HG02588 (cell line): ENCODE measurements at regions not wholly inside any gene's neighbourhood (a gene's known extent, or its start where the extent isn't known, plus 50 kb on each side); places are given as distances from the start of the nearest gene placed in this dataset.

Experiments
- ATAC-seq: cut with Tn5 transposase; IDR thresholded peaks from one replicate; pipeline ENCODE4 v1.9.1; 2021; ENCODE audit warnings: mild to moderate bottlenecking, moderate library complexity; ENCODE audit not compliant: unreplicated experiment

DNA sequence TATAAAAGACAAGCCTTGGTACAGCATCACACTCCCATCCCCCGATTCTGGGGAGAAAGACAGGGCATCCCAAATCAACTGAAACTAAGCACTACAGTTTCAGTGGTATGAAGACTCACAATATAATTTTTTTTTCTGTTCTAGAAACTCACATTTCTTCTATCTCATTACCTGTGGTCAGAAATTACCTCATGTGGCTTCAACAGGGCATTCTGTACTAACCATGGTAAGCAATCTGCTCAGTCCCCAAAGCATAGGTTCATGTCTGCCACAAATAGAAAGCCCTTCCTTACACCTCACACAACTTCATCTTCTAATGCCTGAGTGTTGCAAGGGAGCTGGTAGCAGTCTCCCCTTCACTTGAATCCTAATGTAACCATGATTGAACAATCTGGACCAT is 147.4 kb upstream of the POU2AF2 start:
- ATAC-seq, result peak; percentile 55

DNA sequence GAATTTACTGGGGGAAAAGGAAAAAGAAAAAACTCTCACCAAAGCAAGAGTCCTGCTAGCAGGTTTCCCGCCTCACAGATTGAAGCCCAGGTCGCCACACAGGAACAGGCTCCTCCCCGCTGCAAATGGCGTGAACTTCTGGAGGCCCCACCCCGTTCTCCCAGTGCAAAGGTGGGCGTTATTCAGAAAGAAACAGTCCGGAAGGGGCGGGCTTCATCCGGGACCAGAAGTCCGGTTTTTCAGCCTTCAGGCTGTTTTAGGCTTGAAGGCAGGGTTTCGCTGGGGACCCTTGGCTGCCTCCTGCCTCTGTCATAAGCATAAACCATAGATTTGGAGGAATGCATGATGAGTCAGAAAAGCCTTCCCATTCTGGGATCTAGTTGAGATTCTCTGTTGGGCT is 148.3 kb upstream of the POU2AF2 start:
- no peak for ATAC-seq

- ATAC-seq, result no peak
These were observed 150.2 kb upstream of the POU2AF2 start for GRCh38 chr11:111095327-111095726.

- ATAC-seq, result no peak
These were observed 152.5 kb upstream of the POU2AF2 start for GRCh38 chr11:111093061-111093460.

DNA sequence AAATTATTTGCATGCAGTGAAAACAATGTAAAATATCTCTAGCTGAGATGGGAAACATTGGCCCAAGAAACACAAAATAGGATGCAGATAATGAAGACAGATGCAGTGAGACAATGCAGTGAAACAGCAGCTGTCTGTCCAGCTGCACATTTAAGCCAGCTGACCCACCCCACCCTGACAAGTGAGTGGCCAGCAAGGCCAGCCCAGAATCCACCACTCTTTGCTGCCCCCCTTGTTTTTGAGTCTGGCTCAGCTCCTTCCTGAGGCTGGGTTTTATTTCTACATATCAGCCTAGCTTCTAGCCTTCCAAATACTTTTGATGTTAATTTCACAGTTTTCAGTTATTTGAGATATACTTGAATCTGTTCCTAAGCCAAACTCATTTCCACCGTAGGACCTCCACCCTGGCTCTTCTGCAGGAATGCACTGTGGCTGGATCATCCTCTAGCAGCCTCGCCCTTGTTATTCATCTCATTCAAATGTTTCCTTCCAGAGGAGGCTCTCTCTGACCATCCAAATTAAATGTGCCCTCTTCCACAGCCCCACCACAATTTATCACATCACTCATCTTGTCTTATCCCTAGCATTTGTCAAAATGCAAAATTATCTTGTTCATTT is 154.1 kb upstream of the POU2AF2 start:
- ATAC-seq, result no peak

DNA sequence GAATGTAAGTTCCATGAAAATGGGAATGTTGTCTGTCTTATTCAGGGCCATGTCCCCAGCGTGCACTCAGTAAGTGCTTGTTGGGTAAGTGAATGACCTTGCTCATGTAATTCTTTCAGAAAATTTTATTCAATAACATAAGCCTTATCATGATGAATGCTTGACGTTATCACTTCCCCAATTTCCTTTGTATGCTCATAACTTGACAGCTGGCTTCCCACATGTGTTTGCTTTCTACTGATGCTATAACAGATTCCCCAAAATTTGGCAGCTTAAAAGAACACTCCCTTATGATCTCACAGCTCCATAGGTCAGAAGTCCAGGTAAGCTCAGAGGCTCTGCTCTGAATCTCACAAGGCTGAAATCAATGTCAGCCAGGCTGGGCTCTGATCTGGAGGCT is 155.8 kb upstream of the POU2AF2 start:
- ATAC-seq, result no peak

- no peak for ATAC-seq
These were observed 156.6 kb upstream of the POU2AF2 start for GRCh38 chr11:111088847-111089355.

DNA sequence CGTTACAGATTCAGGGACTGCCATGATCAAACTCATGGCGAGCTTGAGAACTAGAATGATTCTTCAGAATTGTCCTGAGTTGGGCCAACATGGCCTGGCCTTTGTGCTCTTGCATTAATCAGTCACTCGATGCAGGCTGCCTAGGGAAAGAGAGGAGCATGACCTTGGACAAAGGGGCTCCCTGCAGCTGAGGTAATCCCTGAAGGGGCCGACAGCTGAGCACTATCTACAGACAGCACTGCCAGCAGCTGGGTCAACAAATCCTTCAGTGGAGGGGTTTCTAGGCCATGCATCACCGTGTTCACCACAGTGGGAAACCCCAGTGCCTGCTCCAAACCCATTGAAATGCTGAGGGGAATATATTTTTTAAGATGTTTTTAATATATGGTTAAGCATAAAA is 159.5 kb upstream of the POU2AF2 start:
- ATAC-seq, result no peak

DNA sequence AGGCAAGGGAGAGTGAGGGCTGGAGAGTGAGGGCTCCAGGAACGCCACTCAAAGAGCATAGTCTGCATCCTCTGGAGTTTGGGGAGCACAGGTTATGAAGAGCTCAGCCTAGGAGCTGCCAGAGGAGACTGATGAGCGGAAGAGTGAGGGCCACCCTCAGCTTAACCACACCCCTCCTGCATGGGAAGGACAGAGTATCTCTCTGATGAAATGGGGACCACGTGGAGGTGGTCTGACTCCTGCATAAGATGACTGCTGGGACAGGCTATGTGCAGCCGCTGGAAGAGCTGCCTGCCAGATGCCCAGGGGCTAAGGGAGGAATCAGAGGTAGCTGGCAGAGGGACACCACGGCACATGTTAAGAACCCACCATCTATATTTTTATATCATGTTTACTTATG is 162.9 kb upstream of the POU2AF2 start:
- no peak for ATAC-seq

DNA sequence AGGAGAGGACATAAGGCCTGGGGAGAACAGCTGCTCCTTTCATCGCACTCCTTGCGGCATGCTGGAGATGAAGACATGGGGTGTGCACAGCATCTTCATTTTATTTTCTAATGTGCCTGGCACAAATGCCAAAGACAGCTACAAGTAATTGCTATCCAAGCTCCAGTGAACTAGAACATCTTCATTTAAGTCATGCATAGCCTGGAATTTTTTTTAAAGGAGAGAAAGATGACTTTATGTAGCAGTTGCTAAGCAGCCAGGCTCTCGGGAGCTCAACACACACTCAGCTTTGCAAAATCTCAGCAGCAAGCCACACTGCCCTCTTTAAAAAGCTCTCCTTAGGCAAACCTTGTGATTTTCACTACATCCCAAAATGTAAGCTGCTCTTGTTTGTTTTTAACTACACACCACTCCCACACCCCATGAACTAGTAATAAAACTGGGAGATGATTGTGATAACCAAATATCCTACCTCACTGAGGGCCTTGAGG is 164.5 kb upstream of the POU2AF2 start:
- no peak for ATAC-seq

- no peak for ATAC-seq
These were observed 167.8 kb upstream of the POU2AF2 start for GRCh38 chr11:111077530-111078322.

DNA sequence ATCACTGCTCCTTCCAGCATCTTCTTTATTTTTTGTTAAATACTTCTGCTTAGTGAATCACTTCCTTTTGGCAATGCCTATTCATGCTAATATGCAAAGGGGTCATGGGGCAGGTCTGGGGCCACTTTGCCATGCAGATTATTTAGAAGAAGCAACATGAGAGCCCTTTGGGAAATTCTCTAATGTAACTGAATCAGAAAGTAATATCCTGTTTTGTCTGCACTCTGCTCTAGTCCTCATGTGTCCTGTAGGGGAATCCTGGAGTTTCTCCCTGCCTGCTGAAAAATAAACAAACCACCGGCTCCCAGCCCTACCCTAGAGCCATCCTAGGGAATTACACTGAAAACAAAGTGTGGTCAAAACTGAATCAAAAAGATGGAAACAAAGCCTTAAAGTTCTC is 176.5 kb upstream of the POU2AF2 start:
- ATAC-seq, result no peak

- no peak for ATAC-seq
These were observed 177.5 kb upstream of the POU2AF2 start for GRCh38 chr11:111067994-111068393.

DNA sequence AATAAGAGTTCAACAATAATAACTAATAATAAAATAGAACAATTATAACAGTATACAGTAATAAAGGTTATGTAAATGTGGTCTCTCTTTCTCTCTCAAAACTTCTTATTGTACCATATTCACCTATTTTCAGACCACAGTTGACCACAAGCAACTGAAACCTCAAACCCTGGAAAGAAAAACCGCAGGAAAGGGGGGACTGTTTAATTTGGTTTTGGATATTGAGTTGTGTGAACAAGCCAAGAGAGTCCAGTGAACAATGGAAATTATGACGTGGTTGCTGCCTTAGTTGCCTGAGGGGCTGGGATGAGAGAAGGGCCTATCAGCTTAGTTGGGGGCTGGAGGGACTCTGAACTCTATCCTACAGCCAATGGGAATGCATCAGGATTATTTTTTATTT is 178.7 kb upstream of the POU2AF2 start:
- no peak for ATAC-seq

DNA sequence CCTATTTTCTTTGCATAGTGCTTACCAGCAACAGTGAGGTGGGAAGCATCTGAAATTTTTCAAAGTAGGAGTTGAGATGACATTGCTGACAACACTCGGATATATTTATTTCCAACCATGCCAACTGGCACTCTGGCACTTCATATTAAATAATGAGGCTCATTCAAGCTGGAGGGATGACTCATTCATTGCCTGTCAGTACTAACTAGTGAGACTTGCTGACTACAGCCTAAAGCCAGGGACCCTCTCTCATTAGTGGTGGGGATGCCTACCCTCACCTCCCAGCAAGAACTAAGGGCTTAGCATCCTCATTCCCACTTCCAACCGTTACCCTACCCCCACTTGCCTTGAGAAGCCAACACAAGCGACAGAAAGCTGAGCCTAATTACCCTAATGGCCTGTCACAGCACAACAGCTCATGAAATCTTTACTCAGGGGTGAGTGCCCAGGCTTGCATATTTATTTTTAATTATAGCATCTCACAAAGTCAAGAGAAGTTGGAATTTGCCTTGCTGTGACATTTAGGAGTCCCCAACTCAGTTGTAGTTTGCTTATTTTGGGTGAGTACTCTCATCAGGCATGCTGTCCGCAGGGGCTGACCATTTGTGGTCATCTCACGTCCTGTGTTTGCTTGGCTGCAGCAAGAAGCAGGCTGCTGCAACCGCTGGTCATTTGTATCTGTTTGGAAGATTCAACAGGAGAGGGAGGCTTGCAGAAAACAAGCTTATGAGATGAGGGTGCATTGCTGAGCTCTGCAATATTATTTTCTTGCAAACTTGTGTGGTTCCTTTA is 181.6 kb upstream of the POU2AF2 start:
- no peak for ATAC-seq

DNA sequence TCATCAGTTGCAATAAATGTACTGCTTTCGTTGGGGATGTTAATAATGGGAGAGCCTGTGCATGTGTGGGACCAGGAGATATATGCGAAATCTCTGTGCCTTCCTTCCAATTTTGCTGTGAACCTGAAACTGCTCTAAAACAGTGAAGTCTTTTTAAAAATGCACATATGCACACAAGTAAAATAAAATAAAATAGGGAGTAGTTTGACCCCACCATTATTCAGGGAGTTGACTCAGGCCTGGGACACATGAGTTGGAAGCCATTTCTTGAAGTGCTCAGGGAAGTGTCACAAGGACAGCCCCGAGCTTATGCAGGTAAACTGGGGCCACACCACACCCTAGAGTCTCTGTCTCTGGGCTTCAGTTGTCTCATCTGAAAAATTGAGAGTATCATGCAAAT is 183.1 kb upstream of the POU2AF2 start:
- ATAC-seq, result no peak

DNA sequence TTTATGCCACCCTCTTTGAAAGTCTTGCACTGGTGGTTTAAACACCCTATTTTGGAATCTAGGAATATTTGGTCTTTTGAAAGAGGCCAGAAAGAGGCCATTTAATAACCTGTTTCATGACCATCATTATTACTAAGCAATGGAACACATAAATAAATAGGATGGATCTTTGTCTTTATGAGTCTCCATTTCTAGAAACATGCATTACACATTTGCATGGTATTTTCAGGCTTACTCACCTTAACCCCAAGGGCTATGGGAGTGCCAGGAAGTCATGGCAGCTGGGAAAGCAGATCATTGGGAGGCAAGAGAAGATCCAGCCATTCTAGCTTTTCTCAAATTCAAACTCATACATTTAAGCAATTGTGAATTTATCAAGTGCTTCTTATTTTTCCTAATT is 185.8 kb upstream of the POU2AF2 start:
- ATAC-seq, result no peak

DNA sequence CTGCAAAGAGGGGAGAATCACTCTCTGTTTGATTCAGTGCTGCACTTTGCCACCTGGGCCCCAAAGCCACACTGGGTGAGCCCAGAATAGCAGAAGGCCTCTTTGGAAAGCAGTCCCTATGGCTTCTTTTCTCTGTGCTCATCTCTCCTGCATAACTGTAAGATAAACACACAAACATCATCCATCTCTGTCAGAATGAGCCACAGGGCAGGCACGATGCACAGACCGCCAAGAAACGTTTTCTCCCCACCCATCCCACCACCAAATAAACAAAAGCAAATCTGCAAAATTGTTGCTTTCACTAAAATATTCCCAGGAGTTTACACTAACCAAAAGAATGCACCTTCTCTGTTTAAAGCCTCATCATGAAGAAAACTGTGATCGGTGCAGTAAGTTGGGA is 196.4 kb upstream of the POU2AF2 start:
- no peak for ATAC-seq

DNA sequence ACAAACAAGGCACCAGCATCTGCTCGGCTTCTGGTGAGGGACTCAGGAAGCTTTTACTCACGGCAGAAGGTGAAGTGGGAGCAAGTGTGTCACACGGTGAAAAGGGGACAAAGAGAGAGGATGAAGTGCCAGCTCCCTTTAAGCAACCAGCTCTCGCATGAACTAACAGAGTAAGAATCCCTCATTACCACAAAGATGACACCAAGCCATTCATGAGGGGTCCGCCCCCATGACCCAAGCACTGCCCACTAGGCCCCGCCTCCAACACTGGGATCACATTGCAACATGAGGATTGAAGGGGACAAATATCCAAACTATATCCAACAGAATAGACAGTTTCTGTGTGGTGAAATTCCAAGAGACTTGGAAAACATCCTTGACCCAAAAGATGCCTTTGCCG is 198.2 kb upstream of the POU2AF2 start:
- ATAC-seq, result no peak

GRCh38 chr11:111046291-111046690 is 199.2 kb upstream of the POU2AF2 start:
- ATAC-seq, result no peak

GRCh38 chr11:111045874-111046273 is 199.7 kb upstream of the POU2AF2 start:
- no peak for ATAC-seq

DNA sequence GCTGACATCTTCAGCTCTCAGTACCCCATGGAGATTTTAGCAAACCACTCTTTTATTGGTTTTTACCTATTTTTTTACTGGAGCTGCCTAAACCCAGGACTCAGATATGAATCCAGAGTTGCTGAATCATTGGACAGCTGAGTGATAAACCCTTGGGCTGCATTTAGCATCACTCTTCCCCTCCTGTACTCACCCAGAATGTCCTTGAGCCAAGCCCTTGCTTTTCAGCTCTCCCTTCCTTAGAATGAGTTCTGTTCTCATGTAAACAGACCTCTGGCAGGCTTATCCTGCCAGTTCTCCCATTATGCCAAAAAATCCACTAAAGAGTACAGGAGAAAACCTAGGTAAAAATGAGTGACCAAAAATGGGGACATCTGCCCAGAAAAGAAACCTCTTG is 200.1 kb upstream of the POU2AF2 start:
- ATAC-seq, result no peak
